ENCODE measurements at regions not wholly inside any gene's neighbourhood (a gene's known extent, or its start where the extent isn't known, plus 50 kb on each side); places are given as distances from the start of the nearest gene placed in this dataset.

- Histone ChIP-seq H3K27ac (ENCODE audit: extremely low read depth, low read depth, low read length) (no peak overlapping the region), H3K27me3 (ENCODE audit: control insufficient read depth in 2 of 2, insufficient read depth in 2 of 2, low read length in 2 of 2) (no peaks in the 10 kb centered on the region), H3K4me1 (replicated peaks in 1 of 2; ENCODE audit: control insufficient read depth in 2 of 2, insufficient read depth in 2 of 2, low read length in 2 of 2) (no peaks in the 10 kb centered on the region), H3K9ac (ENCODE audit: insufficient read depth in 1 of 2, low read depth in 2 of 2, low read length in 2 of 2) (no peak overlapping the region), H3K79me2 (ENCODE audit: control insufficient read depth, insufficient read depth, low read length) (no peaks in the 10 kb centered on the region), H3K4me3 (no peak overlapping the region), H3K4me2 (ENCODE audit: insufficient read depth, low read length) (no peak overlapping the region), H3K9me1 (ENCODE audit: control insufficient read depth, insufficient read depth, low read length) (no peaks in the 10 kb centered on the region), H2AFZ (ENCODE audit: low read depth, low read length) (no peak overlapping the region), H4K20me1 (replicated peaks; ENCODE audit: control insufficient read depth, insufficient read depth, low read length) (no peaks in the 10 kb centered on the region), H3K9me3 (replicated peaks; ENCODE audit: control insufficient read depth, insufficient read depth, low read depth, low read length) (no peaks in the 10 kb centered on the region), H3K36me3 (ENCODE audit: control insufficient read depth, insufficient read depth, low read length) (no peaks in the 10 kb centered on the region)
- intact Hi-C loops (cut with micrococcal nuclease) (no loop called here), in situ Hi-C loops (cut with MboI) (no loop called here)
- no TSS peak for BruUV-seq (replicated peaks)
- no peak for ATAC-seq
- no peak for DNase-seq (ENCODE audit: extremely low read depth in 1 of 4, low spot score in 3 of 4)
- FAIRE-seq: no peak
- ChIA-PET POLR2A (interaction anchor here (0.8 to 1.1 kb wide), 2 partner anchors 10 to 27 kb away, joined by 3 to 4 read pairs; no protein-coding TSS in a partner anchor), CTCF (ENCODE audit: low intra/inter-chr PET ratio) (no interaction called here)
- WGBS (ENCODE audit: insufficient coverage, low coverage, missing lambda C conversion rate): 0% methylated on average over 2 of the region's 2 CpGs
- TF ChIP-seq, protein P1, sequence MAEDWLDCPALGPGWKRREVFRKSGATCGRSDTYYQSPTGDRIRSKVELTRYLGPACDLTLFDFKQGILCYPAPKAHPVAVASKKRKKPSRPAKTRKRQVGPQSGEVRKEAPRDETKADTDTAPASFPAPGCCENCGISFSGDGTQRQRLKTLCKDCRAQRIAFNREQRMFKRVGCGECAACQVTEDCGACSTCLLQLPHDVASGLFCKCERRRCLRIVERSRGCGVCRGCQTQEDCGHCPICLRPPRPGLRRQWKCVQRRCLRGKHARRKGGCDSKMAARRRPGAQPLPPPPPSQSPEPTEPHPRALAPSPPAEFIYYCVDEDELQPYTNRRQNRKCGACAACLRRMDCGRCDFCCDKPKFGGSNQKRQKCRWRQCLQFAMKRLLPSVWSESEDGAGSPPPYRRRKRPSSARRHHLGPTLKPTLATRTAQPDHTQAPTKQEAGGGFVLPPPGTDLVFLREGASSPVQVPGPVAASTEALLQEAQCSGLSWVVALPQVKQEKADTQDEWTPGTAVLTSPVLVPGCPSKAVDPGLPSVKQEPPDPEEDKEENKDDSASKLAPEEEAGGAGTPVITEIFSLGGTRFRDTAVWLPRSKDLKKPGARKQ (CRISPR knock-in tag; IDR thresholded peaks at IDR 0.05): no peak
- no peak for TF ChIP-seq NCOA6 (IDR thresholded peaks at IDR 0.05)
- TF ChIP-seq PYGO2 (tag; IDR thresholded peaks at IDR 0.05): no peak
- TF ChIP-seq MEF2D (tag; conservative IDR thresholded peaks at IDR 0.05; ENCODE audit: low read depth): no peak
- TF ChIP-seq IFI16 (CRISPR knock-in tag; IDR thresholded peaks at IDR 0.05): no peak
- no peak for TF ChIP-seq ZNF318 (IDR thresholded peaks at IDR 0.05; ENCODE audit: borderline replicate concordance in 1 of 2, low read depth in 1 of 2)
- no peak for TF ChIP-seq SRSF7 (optimal IDR thresholded peaks at IDR 0.05; ENCODE audit: low read depth, low read length)
- TF ChIP-seq, protein P2, sequence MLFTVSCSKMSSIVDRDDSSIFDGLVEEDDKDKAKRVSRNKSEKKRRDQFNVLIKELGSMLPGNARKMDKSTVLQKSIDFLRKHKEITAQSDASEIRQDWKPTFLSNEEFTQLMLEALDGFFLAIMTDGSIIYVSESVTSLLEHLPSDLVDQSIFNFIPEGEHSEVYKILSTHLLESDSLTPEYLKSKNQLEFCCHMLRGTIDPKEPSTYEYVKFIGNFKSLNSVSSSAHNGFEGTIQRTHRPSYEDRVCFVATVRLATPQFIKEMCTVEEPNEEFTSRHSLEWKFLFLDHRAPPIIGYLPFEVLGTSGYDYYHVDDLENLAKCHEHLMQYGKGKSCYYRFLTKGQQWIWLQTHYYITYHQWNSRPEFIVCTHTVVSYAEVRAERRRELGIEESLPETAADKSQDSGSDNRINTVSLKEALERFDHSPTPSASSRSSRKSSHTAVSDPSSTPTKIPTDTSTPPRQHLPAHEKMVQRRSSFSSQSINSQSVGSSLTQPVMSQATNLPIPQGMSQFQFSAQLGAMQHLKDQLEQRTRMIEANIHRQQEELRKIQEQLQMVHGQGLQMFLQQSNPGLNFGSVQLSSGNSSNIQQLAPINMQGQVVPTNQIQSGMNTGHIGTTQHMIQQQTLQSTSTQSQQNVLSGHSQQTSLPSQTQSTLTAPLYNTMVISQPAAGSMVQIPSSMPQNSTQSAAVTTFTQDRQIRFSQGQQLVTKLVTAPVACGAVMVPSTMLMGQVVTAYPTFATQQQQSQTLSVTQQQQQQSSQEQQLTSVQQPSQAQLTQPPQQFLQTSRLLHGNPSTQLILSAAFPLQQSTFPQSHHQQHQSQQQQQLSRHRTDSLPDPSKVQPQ (CRISPR knock-in tag; IDR thresholded peaks at IDR 0.05; ENCODE audit: borderline replicate concordance): no peak
Observed at GRCh38 chr9:13979941-13980318, 334.0 kb downstream of the NFIB start.

Measured in K562 (cell line).